ENCODE measurements at regions not wholly inside any gene's neighbourhood (a gene's known extent, or its start where the extent isn't known, plus 50 kb on each side); places are given as distances from the start of the nearest gene placed in this dataset.
"Not testable (repeated sequence)": the region's sequence is repeated elsewhere in the genome, so short reads cannot be mapped to it uniquely, and the experiment has no call there.

GRCh38 chr13:54975676-54976075, 1947.1 kb downstream of the OLFM4 start:
- DNase-seq (ENCODE audit: low read depth in 4 of 4, low spot score in 3 of 4) = no peak

DNA sequence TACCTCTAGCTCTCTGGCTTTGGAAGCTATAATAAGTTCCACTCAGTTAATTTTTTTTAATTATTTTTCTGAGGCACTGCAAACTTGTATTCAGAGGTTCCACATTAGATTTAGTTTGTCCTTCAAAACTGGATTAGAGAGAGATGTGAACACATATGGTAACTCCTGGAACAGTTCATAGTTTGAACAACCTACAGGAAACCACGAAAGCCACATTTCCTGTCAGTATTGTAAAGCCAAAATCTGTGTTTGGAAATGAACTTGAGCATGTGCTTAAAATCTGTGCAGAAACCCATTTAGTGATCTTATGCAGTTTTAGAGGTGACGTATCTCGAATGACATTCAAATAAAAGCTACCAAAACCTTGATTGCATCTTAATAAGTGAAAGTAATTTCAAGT, 1952.0 kb downstream of the OLFM4 start:
- DNase-seq (ENCODE audit: low read depth in 4 of 4, low spot score in 3 of 4) = no peak

GRCh38 chr13:54989418-54989817, 1960.8 kb downstream of the OLFM4 start:
- DNase-seq (ENCODE audit: low read depth in 4 of 4, low spot score in 3 of 4) = no peak

GRCh38 chr13:54999399-54999907, 1970.8 kb downstream of the OLFM4 start:
- DNase-seq (ENCODE audit: low read depth in 4 of 4, low spot score in 3 of 4) = no peak

- no peak for DNase-seq (ENCODE audit: low read depth in 4 of 4, low spot score in 3 of 4)
Observed at GRCh38 chr13:55000043-55000442, 1971.4 kb downstream of the OLFM4 start.

- no peak for DNase-seq (ENCODE audit: low read depth in 4 of 4, low spot score in 3 of 4)
Observed at GRCh38 chr13:55000844-55001243, 1972.2 kb downstream of the OLFM4 start.

GRCh38 chr13:55001881-55002280, 1973.3 kb downstream of the OLFM4 start:
- DNase-seq (ENCODE audit: low read depth in 4 of 4, low spot score in 3 of 4) = no peak

DNA sequence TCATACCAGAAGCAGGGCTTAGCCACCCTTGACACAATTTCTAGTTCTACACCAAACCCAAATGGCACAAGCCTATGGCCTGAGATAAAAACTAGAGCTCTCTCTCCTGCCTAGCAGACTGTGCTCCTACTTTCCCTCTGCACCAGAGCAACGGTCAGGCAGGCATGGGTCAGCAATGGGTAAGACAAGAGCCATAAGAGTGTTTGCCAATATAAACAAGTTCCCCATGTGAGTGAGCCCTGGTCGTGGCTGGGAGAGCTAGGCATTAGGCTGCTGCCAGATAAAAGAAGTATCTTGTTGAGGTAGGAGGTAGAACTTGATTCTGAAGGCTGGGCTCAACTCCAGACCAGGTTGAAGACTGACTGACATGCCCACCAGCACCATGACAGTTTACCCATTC, 1979.1 kb downstream of the OLFM4 start:
- no peak for DNase-seq (ENCODE audit: low read depth in 4 of 4, low spot score in 3 of 4)

- DNase-seq (ENCODE audit: low read depth in 4 of 4, low spot score in 3 of 4) = no peak
Observed at GRCh38 chr13:55013051-55013450, 1984.4 kb downstream of the OLFM4 start.

- DNase-seq (ENCODE audit: low read depth in 4 of 4, low spot score in 3 of 4) = no peak
Observed at GRCh38 chr13:55029280-55029679, 2000.7 kb downstream of the OLFM4 start.

- no peak for DNase-seq (ENCODE audit: low read depth in 4 of 4, low spot score in 3 of 4)
Observed at GRCh38 chr13:55038230-55038629, 2009.6 kb downstream of the OLFM4 start.

- DNase-seq (ENCODE audit: low read depth in 4 of 4, low spot score in 3 of 4) = not testable (repeated sequence)
Observed at GRCh38 chr13:55053891-55054550, 2025.4 kb downstream of the OLFM4 start.

GRCh38 chr13:55055666-55056065, 2027.1 kb downstream of the OLFM4 start:
- not testable (repeated sequence) for DNase-seq (ENCODE audit: low read depth in 4 of 4, low spot score in 3 of 4)

DNA sequence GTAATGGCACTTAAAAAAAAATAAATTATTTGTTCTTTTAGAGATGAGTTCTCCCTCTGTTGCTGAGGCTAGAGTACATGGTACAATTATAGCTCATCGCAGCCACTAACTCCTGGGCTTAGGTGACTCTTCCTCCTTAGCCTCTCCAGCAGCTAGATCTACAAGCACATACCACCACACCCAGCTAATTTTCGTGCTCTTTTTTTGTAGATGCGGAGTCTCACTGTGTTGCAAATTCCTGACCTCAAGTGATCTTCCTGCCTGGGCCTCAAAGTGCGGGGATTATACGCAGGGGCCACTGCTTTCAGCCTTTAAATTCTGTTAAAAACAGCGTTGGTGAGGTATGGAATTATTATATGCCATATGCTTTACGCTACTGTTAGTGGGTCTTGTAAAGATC, 2034.0 kb downstream of the OLFM4 start:
- no peak for DNase-seq (ENCODE audit: low read depth in 4 of 4, low spot score in 3 of 4)

DNA sequence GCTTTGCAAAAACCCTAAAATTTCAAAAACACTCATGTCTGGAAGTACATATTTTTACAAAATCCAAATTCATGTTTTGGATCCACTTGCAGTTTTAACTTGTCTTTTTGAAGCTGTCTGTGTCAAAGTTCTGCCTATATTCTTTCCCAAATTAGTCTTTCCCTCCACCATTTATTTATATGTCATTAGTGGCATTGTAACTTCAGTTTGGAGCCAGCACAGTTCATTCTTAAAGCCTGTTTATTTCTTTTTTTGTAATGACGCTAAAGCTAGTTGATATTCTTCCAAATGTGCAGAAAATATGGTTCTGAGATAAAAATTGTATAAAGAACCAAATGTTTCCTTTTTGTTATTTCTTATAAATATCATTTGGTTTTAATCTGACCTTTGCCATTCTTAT, 2039.3 kb downstream of the OLFM4 start:
- no peak for DNase-seq (ENCODE audit: low read depth in 4 of 4, low spot score in 3 of 4)

DNA sequence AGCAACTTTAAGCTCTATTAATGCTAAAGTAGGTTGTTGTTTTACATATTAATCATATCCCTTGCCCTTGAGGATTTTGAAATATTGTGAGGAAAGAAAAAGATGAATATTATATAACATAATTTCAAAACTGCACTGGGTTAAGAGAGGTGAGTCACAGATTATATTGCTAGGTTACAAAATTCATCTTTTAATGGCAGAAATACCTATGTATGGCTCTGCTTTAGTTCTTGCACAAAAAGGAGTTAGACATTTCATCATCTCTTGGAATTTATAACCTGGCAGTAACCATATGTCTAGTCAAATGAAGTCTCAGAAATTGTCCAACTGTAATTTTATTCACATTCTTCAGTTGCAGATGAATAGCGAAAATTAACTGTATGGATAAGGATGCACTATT, 2041.1 kb downstream of the OLFM4 start:
- DNase-seq (ENCODE audit: low read depth in 4 of 4, low spot score in 3 of 4) = no peak

GRCh38 chr13:55073000-55073399, 2044.4 kb downstream of the OLFM4 start:
- DNase-seq (ENCODE audit: low read depth in 4 of 4, low spot score in 3 of 4) = no peak

DNA sequence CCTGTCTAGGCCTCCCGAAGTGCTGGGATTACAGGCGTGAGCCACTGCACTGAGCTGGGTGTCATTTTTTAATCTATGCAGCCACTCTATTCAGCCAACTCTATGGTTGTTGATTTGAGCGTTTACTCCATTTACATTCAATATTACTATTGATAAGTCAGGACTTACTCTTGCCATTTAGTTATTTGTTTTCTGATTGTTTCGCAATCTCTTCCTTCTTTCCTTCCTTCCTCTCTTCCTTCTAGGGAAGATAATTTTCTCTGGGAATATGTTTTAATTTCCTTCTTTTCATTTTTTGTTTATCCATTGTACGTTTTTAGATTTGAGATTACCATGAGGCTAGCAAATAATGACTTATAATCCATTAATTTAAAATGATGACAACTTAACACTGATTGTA, 2056.0 kb downstream of the OLFM4 start:
- DNase-seq (ENCODE audit: low read depth in 4 of 4, low spot score in 3 of 4) = no peak

DNA sequence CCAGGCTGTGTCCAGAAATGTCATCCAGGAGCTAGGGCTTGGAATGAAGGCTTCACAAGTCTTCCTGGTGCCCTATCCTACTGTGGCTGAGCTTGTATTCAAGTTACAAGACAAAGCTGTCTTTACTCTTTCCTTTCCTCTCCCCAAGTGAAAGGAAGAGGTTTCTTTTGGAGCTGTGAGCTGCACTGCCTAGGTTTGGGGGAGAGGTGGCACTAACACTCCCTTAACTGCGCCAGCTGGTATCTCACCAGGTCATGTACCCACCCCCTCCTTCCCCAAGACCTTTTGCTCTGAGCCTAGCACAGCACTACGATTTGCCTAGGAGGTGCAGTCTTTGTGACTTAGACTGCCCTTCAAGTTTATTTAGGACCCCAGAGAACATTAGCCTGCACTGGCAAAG, 2053.6 kb upstream of the PRR20A start:
- no peak for DNase-seq (ENCODE audit: low read depth in 4 of 4, low spot score in 3 of 4)

DNA sequence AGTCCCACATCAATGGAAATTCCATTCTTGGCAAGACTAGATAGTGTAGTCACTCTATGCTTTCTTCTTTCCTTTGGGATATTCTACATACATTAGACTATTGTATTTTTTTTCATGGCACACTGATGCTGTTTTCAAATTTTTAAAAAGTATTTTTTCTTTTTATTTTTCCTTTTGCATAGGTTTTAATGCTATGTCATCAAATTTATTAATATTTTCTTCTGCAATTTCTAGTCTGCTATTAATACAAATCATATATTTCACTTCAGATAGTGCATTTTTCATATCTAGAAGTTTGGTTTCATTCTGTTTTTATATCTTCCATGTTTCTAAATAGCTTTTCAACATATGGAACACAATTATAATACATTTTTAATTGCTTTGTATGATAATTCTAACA, 2050.1 kb upstream of the PRR20A start:
- DNase-seq (ENCODE audit: low read depth in 4 of 4, low spot score in 3 of 4) = no peak

GRCh38 chr13:55091172-55091571, 2049.5 kb upstream of the PRR20A start:
- DNase-seq (ENCODE audit: low read depth in 4 of 4, low spot score in 3 of 4) = no peak

- DNase-seq (ENCODE audit: low read depth in 4 of 4, low spot score in 3 of 4) = no peak
Observed at GRCh38 chr13:55106509-55106908, 2034.2 kb upstream of the PRR20A start.

DNA sequence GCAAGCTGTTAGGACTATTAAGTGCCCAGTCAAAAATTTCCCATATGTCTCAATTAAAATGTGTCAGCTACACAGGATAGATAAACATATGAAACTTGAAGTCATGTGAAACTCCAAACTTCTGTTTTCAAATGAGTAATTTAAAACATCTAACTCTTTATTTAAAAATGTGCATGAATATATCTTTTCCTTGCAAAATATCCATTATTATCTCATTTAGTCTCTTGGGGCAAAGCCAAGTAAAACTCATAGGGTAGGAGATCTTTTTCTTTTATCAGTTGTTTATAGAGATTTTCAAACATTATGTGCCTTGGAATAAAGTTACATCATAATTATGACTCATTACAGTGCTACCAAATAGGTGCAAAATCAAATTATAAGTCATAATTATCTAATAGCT, 2020.1 kb upstream of the PRR20A start:
- no peak for DNase-seq (ENCODE audit: low read depth in 4 of 4, low spot score in 3 of 4)
